ENCODE measurements at regions not wholly inside any gene's neighbourhood (a gene's known extent, or its start where the extent isn't known, plus 50 kb on each side); places are given as distances from the start of the nearest gene placed in this dataset.

DNA sequence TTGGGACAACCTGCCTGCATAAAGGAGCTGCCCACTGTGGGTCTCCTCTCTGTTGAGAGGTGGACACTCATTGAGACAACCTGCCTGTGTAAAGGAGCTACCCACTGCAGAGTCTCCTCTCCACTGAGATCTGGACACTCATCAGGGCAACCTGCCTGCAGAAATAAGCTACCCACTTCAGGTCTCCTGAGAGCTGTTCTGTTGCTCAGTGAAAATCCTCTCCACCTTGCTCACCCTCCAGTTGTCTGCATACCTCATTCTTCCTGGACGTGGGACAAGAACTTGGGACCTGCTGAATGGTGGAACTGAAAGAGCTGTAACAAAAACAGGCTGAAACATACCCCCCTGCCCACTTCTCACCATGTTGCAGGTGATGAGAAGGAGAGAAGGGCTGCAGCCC is 59.9 kb upstream of the CDKN2AIP start:
- CTCF ChIA-PET: interaction anchor here (0.6 kb wide), 1 partner anchor 128 kb away, joined by 3 read pairs; no protein-coding TSS in a partner anchor
- Histone ChIP-seq H3K27me3 (ENCODE audit: control insufficient read depth, insufficient read depth, low read length) (peaks cover 2% of the 10 kb centered on the region; the same call in 1 of the 2 replicates), H3K4me3 (ENCODE audit: low read depth, low read length) (no peak overlapping the region), H3K36me3 (ENCODE audit: control insufficient read depth, insufficient read depth, low read length) (no peaks in the 10 kb centered on the region)
- POLR2A ChIA-PET: no interaction called here
- DNase-seq (ENCODE audit: low read depth): no peak
- TF ChIP-seq, protein P1, sequence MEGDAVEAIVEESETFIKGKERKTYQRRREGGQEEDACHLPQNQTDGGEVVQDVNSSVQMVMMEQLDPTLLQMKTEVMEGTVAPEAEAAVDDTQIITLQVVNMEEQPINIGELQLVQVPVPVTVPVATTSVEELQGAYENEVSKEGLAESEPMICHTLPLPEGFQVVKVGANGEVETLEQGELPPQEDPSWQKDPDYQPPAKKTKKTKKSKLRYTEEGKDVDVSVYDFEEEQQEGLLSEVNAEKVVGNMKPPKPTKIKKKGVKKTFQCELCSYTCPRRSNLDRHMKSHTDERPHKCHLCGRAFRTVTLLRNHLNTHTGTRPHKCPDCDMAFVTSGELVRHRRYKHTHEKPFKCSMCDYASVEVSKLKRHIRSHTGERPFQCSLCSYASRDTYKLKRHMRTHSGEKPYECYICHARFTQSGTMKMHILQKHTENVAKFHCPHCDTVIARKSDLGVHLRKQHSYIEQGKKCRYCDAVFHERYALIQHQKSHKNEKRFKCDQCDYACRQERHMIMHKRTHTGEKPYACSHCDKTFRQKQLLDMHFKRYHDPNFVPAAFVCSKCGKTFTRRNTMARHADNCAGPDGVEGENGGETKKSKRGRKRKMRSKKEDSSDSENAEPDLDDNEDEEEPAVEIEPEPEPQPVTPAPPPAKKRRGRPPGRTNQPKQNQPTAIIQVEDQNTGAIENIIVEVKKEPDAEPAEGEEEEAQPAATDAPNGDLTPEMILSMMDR (IDR thresholded peaks at IDR 0.05; ENCODE audit: insufficient read depth, low read depth, low read length): no peak

DNA sequence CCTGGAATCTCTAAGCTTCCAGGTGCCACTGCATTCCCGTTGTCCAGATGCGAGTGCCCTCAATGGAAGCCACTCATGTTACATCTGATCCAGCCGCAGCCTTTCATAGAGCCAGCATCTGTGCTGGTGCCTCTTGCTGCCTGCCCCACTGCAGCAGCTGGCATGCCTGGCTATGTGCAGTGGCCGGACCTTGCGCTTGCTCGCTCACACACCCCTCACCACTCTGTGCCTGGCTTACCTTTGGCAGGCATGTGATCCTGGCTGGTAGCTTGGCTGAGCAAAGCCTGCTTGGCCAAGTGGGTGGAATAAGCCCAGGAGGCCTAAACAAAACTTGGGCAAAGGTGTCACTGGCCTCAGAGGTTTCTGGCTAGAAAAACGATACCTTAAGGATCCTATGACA is 59.5 kb upstream of the CDKN2AIP start:
- TF ChIP-seq, protein P1 (IDR thresholded peaks at IDR 0.05; ENCODE audit: insufficient read depth, low read depth, low read length): no peak
- ChIA-PET CTCF (no interaction called here), POLR2A (no interaction called here)

DNA sequence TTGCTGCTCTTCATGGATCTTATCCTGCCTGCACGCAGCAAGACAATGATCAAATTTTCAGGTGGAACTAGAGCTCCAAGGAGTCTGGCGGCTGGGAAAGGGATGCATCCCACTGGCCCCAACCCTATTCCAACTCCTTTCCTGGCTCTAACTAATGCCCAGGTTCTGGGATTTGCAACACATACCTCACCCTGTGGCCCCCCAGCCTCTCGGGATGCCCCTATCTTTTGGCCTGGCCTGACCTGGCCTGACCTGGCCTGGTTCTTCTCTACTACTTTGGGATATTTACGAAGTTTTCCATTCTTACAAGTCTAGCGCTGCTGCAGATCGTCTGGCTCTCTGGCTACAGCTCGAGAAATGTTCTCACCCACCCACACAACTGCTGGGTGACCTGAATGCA is 56.4 kb upstream of the CDKN2AIP start:
- Histone ChIP-seq H3K4me3 (ENCODE audit: low read depth, low read length) (no peak overlapping the region), H3K36me3 (ENCODE audit: control insufficient read depth, insufficient read depth, low read length) (no peaks in the 10 kb centered on the region), H3K27me3 (ENCODE audit: control insufficient read depth, insufficient read depth, low read length) (peaks cover 5% of the 10 kb centered on the region)
- POLR2A ChIA-PET: no interaction called here
- DNase-seq (ENCODE audit: low read depth): no peak
- CTCF ChIA-PET: no interaction called here
- TF ChIP-seq, protein P1 (IDR thresholded peaks at IDR 0.05; ENCODE audit: insufficient read depth, low read depth, low read length): no peak

More for the DNA sequence above, 59.5 kb upstream of the CDKN2AIP start:
- H3K27me3 ChIP-seq (ENCODE audit: control insufficient read depth, insufficient read depth, low read length): peaks cover 4% of the 10 kb centered on the region; the same call in 1 of the 2 replicates
- H3K4me3 ChIP-seq (ENCODE audit: low read depth, low read length): no peak overlapping the region
- no peaks in the 10 kb centered on the region for H3K36me3 ChIP-seq (ENCODE audit: control insufficient read depth, insufficient read depth, low read length)
- no peak for DNase-seq (ENCODE audit: low read depth)

DNA sequence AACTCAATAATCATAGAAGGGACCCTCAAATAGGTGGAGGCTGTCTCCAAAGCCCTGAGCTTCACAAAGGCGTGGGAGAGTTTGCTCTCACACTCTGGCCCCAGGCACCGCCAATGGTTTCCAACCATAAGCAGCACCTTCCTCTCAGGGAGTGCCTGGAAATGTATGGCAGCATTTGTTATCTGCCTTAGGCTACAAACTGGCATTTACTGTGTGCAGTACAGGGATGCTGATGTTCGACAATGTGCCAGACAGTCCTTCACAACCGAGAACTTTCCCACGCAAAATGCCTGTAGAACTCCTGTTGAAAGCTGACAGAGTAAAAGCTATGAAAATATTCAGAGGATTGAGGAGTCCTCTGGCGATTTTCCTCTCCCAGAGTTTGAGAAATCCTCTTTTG is 55.7 kb upstream of the CDKN2AIP start:
- H3K36me3 ChIP-seq (ENCODE audit: control insufficient read depth, insufficient read depth, low read length): no peaks in the 10 kb centered on the region
- no peak overlapping the region for H3K4me3 ChIP-seq (ENCODE audit: low read depth, low read length)
- H3K27me3 ChIP-seq (ENCODE audit: control insufficient read depth, insufficient read depth, low read length): peaks cover 5% of the 10 kb centered on the region
- DNase-seq (ENCODE audit: low read depth): no peak
- CTCF ChIA-PET: interaction anchor here (1.0 kb wide), 1 partner anchor 18 kb away, joined by 3 read pairs; no protein-coding TSS in a partner anchor
- TF ChIP-seq, protein P1 (IDR thresholded peaks at IDR 0.05; ENCODE audit: insufficient read depth, low read depth, low read length): no peak
- POLR2A ChIA-PET: no interaction called here

DNA sequence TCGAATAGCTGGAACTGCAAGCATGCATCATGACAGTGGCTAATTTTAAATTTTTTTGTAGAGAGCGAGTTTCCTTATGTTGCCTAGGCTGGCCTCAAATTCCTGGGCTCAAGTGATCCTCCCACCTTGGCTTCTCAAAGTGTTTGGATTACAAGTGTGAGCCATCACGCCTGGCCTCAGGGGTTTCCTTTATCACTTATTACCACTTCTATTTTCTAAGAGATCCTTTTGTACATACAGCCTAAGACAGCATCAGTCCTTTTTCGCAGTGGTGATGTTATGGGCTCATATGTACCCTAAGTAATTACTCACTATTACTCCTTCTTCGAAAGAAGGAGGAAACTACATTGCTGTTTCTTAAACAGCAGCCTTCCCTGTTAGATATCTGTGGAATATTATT is 54.1 kb upstream of the CDKN2AIP start:
- POLR2A ChIA-PET: no interaction called here
- DNase-seq (ENCODE audit: low read depth): no peak
- Histone ChIP-seq H3K4me3 (ENCODE audit: low read depth, low read length) (no peak overlapping the region), H3K36me3 (ENCODE audit: control insufficient read depth, insufficient read depth, low read length) (no peaks in the 10 kb centered on the region), H3K27me3 (ENCODE audit: control insufficient read depth, insufficient read depth, low read length) (peaks cover 5% of the 10 kb centered on the region)
- TF ChIP-seq, protein P1 (IDR thresholded peaks at IDR 0.05; ENCODE audit: insufficient read depth, low read depth, low read length): no peak
- CTCF ChIA-PET: no interaction called here

All from BJ (cell line).